D721Med (cell line): ENCODE measurements at regions not wholly inside any gene's neighbourhood (a gene's known extent, or its start where the extent isn't known, plus 50 kb on each side); places are given as distances from the start of the nearest gene placed in this dataset.
"Not testable (repeated sequence)": the region's sequence is repeated elsewhere in the genome, so short reads cannot be mapped to it uniquely, and the experiment has no call there.

ENCODE experiments used
- DNase-seq: peaks from one replicate; pipeline ENCODE4 v3.0.0; 2011; ENCODE audit warnings: low spot score; ENCODE audit not compliant: insufficient read length
- FAIRE-seq: peaks from 2 replicates; lab custom pipeline; 2011; peaks lifted over from hg19 to GRCh38; lab: Jason Lieb, UNC
- TF ChIP-seq, protein P1 (sequence below): IDR thresholded peaks from 2 replicates; pipeline ENCODE4 v1.5.1; 2012; ENCODE audit warnings: mild to moderate bottlenecking, control low read depth; ENCODE audit not compliant: insufficient read depth; ENCODE audit errors: missing control alignments

DNA sequence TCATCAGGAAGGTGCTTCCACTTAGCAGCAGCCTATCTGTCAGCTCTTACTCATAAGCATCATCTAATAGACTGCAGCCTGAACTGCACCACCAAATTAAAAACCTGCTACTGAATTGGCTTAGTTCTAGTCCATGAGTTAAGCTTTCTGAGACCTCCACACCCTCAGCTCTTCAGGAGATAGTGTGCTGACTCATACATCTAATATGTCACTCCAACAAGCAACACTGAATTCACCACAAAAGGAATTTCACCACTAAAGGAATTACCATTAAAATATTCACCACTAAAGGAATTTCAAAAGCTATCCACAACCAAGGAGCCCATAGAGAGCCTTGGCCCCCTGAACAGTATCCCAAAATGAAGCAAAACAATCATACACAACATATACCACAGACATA, 418.5 kb upstream of the RORB start:
- TF ChIP-seq, protein P1, sequence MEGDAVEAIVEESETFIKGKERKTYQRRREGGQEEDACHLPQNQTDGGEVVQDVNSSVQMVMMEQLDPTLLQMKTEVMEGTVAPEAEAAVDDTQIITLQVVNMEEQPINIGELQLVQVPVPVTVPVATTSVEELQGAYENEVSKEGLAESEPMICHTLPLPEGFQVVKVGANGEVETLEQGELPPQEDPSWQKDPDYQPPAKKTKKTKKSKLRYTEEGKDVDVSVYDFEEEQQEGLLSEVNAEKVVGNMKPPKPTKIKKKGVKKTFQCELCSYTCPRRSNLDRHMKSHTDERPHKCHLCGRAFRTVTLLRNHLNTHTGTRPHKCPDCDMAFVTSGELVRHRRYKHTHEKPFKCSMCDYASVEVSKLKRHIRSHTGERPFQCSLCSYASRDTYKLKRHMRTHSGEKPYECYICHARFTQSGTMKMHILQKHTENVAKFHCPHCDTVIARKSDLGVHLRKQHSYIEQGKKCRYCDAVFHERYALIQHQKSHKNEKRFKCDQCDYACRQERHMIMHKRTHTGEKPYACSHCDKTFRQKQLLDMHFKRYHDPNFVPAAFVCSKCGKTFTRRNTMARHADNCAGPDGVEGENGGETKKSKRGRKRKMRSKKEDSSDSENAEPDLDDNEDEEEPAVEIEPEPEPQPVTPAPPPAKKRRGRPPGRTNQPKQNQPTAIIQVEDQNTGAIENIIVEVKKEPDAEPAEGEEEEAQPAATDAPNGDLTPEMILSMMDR: no peak
- DNase-seq (no peak), FAIRE-seq (no peak)

- DNase-seq, FAIRE-seq: not testable (repeated sequence)
These were observed 416.5 kb upstream of the RORB start for GRCh38 chr9:74080652-74081051.

- DNase-seq (no peak), FAIRE-seq (no peak)
- TF ChIP-seq, protein P1: no peak
These were observed 413.3 kb upstream of the RORB start for GRCh38 chr9:74083681-74084433.

GRCh38 chr9:74085384-74086037, 411.6 kb upstream of the RORB start:
- FAIRE-seq, DNase-seq: not testable (repeated sequence)

GRCh38 chr9:74090921-74091320, 406.2 kb upstream of the RORB start:
- not testable (repeated sequence) for DNase-seq, FAIRE-seq

GRCh38 chr9:74092491-74092834, 404.7 kb upstream of the RORB start:
- TF ChIP-seq, protein P1: no peak
- no peak for FAIRE-seq
- DNase-seq: no peak

DNA sequence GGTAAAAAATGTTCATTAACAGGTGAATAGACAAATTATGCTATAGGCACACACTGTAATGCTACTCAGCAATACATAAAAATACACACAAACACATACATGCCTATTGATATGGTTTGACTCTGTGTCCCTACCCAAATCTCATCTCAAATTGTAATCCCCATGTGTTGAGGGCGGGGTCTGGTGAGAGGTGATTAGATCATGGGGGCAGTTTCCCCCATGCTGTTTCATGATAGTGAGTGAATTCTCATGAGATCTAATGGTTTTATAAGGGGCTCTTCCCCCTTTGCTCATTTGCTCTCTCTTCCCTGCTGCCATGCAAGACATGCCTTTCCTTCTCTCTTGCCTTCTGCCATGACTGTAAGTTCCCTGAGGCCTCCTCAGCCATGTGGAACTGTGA, 403.1 kb upstream of the RORB start:
- not testable (repeated sequence) for FAIRE-seq, DNase-seq

- no peak for FAIRE-seq
- DNase-seq: no peak
- TF ChIP-seq, protein P1: no peak
These were observed 402.4 kb upstream of the RORB start for GRCh38 chr9:74094766-74095165.

DNA sequence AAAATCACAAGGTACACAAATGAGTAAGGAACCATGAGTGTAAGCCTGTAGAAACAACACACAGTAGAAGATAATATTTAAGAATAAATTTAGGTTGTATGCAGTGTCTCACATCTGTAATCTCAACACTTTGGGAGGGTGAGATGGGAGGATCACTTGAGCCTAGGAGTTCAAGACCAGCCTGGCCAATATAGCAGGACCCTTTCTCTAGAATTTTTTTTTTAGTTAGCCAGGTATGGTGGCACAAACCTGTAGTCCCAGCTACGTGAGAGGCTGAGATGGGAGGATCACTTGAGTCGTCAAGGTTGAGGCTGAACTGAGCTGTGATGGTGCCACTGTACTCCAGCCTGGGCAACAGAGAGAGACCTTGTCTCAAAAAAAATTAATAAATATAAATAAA, 401.2 kb upstream of the RORB start:
- no peak for FAIRE-seq
- TF ChIP-seq, protein P1: no peak
- no peak for DNase-seq
